ENCODE measurements at regions not wholly inside any gene's neighbourhood (a gene's known extent, or its start where the extent isn't known, plus 50 kb on each side); places are given as distances from the start of the nearest gene placed in this dataset.
"Not testable (repeated sequence)": the region's sequence is repeated elsewhere in the genome, so short reads cannot be mapped to it uniquely, and the experiment has no call there.

- Mint-ChIP-seq H3K4me1 (ENCODE audit: low read depth) (no peaks in the 10 kb centered on the region), H3K4me3 (no peak overlapping the region), H3K36me3 (ENCODE audit: low read depth) (no peaks in the 10 kb centered on the region)
Measured at GRCh38 chr18:1496096-1496495, 591.4 kb downstream of the ADCYAP1 start.

GRCh38 chr18:1498216-1498615 lies 593.5 kb downstream of the ADCYAP1 start:
- no peak overlapping the region for H3K27ac Mint-ChIP-seq
- H3K4me3 Mint-ChIP-seq = no peak overlapping the region
- H3K36me3 Mint-ChIP-seq (ENCODE audit: low read depth) = no peaks in the 10 kb centered on the region
- no peaks in the 10 kb centered on the region for H3K27me3 Mint-ChIP-seq
- peaks cover 14% of the 10 kb centered on the region for H3K9me3 Mint-ChIP-seq
- H3K4me1 Mint-ChIP-seq (ENCODE audit: low read depth) = no peaks in the 10 kb centered on the region

More at GRCh38 chr18:1496096-1496495, 591.4 kb downstream of the ADCYAP1 start:
- no peaks in the 10 kb centered on the region for H3K27me3 Mint-ChIP-seq
- H3K27ac Mint-ChIP-seq = no peak overlapping the region
- H3K9me3 Mint-ChIP-seq = peaks cover 15% of the 10 kb centered on the region

GRCh38 chr18:1499265-1499664 lies 594.6 kb downstream of the ADCYAP1 start:
- H3K36me3 Mint-ChIP-seq (ENCODE audit: low read depth) = no peaks in the 10 kb centered on the region
- H3K4me3 Mint-ChIP-seq = no peak overlapping the region
- peaks cover 10% of the 10 kb centered on the region for H3K9me3 Mint-ChIP-seq
- H3K4me1 Mint-ChIP-seq (ENCODE audit: low read depth) = no peaks in the 10 kb centered on the region
- H3K27ac Mint-ChIP-seq = no peak overlapping the region
- H3K27me3 Mint-ChIP-seq = no peaks in the 10 kb centered on the region

- no peaks in the 10 kb centered on the region for H3K27me3 Mint-ChIP-seq
- H3K4me1 Mint-ChIP-seq (ENCODE audit: low read depth) = no peaks in the 10 kb centered on the region
- H3K4me3 Mint-ChIP-seq = no peak overlapping the region
- no peaks in the 10 kb centered on the region for H3K9me3 Mint-ChIP-seq
- H3K27ac Mint-ChIP-seq = no peak overlapping the region
- H3K36me3 Mint-ChIP-seq (ENCODE audit: low read depth) = no peaks in the 10 kb centered on the region
Measured at GRCh38 chr18:1503847-1504246, 599.2 kb downstream of the ADCYAP1 start.

- H3K9me3 Mint-ChIP-seq = peaks cover 7% of the 10 kb centered on the region
- no peaks in the 10 kb centered on the region for H3K36me3 Mint-ChIP-seq (ENCODE audit: low read depth)
- no peak overlapping the region for H3K27ac Mint-ChIP-seq
- no peaks in the 10 kb centered on the region for H3K27me3 Mint-ChIP-seq
- H3K4me1 Mint-ChIP-seq (ENCODE audit: low read depth) = no peaks in the 10 kb centered on the region
- H3K4me3 Mint-ChIP-seq = no peak overlapping the region
Measured at GRCh38 chr18:1505856-1506255, 601.2 kb downstream of the ADCYAP1 start.

GRCh38 chr18:1510542-1511179 lies 606.0 kb downstream of the ADCYAP1 start:
- no peaks in the 10 kb centered on the region for H3K4me1 Mint-ChIP-seq (ENCODE audit: low read depth)
- peaks cover 11% of the 10 kb centered on the region for H3K9me3 Mint-ChIP-seq
- no peak overlapping the region for H3K4me3 Mint-ChIP-seq
- H3K27ac Mint-ChIP-seq = no peak overlapping the region
- no peaks in the 10 kb centered on the region for H3K36me3 Mint-ChIP-seq (ENCODE audit: low read depth)
- no peaks in the 10 kb centered on the region for H3K27me3 Mint-ChIP-seq

- H3K27ac Mint-ChIP-seq = no peak overlapping the region
- H3K36me3 Mint-ChIP-seq (ENCODE audit: low read depth) = no peaks in the 10 kb centered on the region
- peaks cover 11% of the 10 kb centered on the region for H3K9me3 Mint-ChIP-seq
- no peaks in the 10 kb centered on the region for H3K4me1 Mint-ChIP-seq (ENCODE audit: low read depth)
- no peaks in the 10 kb centered on the region for H3K27me3 Mint-ChIP-seq
- no peak overlapping the region for H3K4me3 Mint-ChIP-seq
Measured at GRCh38 chr18:1511619-1512311, 607.1 kb downstream of the ADCYAP1 start.

GRCh38 chr18:1513519-1513918 lies 608.8 kb downstream of the ADCYAP1 start:
- Mint-ChIP-seq H3K9me3 (peaks cover 11% of the 10 kb centered on the region), H3K4me1 (ENCODE audit: low read depth) (no peaks in the 10 kb centered on the region), H3K4me3 (no peak overlapping the region), H3K36me3 (ENCODE audit: low read depth) (no peaks in the 10 kb centered on the region), H3K27me3 (no peaks in the 10 kb centered on the region), H3K27ac (no peak overlapping the region)

GRCh38 chr18:1521588-1522248 lies 617.0 kb downstream of the ADCYAP1 start:
- H3K36me3 Mint-ChIP-seq (ENCODE audit: low read depth); H3K9me3 Mint-ChIP-seq; H3K27me3 Mint-ChIP-seq; H3K27ac Mint-ChIP-seq; H3K4me3 Mint-ChIP-seq; H3K4me1 Mint-ChIP-seq (ENCODE audit: low read depth): not testable (repeated sequence)

GRCh38 chr18:1522249-1522615 lies 617.6 kb downstream of the ADCYAP1 start:
- Mint-ChIP-seq H3K36me3 (ENCODE audit: low read depth) (no peaks in the 10 kb centered on the region), H3K27me3 (no peaks in the 10 kb centered on the region), H3K4me1 (ENCODE audit: low read depth) (no peaks in the 10 kb centered on the region), H3K4me3 (no peak overlapping the region), H3K27ac (no peak overlapping the region), H3K9me3 (no peaks in the 10 kb centered on the region)

GRCh38 chr18:1526991-1527390 lies 622.3 kb downstream of the ADCYAP1 start:
- H3K9me3 Mint-ChIP-seq = no peaks in the 10 kb centered on the region

GRCh38 chr18:1527805-1528204 lies 623.1 kb downstream of the ADCYAP1 start:
- Mint-ChIP-seq H3K9me3 (no peaks in the 10 kb centered on the region), H3K36me3 (ENCODE audit: low read depth) (no peaks in the 10 kb centered on the region), H3K27ac (no peak overlapping the region), H3K4me1 (ENCODE audit: low read depth) (no peaks in the 10 kb centered on the region), H3K27me3 (no peaks in the 10 kb centered on the region), H3K4me3 (no peak overlapping the region)

More at GRCh38 chr18:1526991-1527390, 622.3 kb downstream of the ADCYAP1 start:
- Mint-ChIP-seq H3K4me3 (no peak overlapping the region), H3K36me3 (ENCODE audit: low read depth) (no peaks in the 10 kb centered on the region), H3K4me1 (ENCODE audit: low read depth) (no peaks in the 10 kb centered on the region), H3K27me3 (no peaks in the 10 kb centered on the region), H3K27ac (no peak overlapping the region)

GRCh38 chr18:1528447-1528846 lies 623.8 kb downstream of the ADCYAP1 start:
- no peak overlapping the region for H3K4me3 Mint-ChIP-seq
- H3K36me3 Mint-ChIP-seq (ENCODE audit: low read depth) = no peaks in the 10 kb centered on the region
- no peaks in the 10 kb centered on the region for H3K4me1 Mint-ChIP-seq (ENCODE audit: low read depth)
- no peaks in the 10 kb centered on the region for H3K27me3 Mint-ChIP-seq
- H3K27ac Mint-ChIP-seq = no peak overlapping the region
- H3K9me3 Mint-ChIP-seq = no peaks in the 10 kb centered on the region

- no peak overlapping the region for H3K27ac Mint-ChIP-seq
- no peaks in the 10 kb centered on the region for H3K4me1 Mint-ChIP-seq (ENCODE audit: low read depth)
- H3K4me3 Mint-ChIP-seq = no peak overlapping the region
- no peaks in the 10 kb centered on the region for H3K27me3 Mint-ChIP-seq
- H3K9me3 Mint-ChIP-seq = no peaks in the 10 kb centered on the region
- H3K36me3 Mint-ChIP-seq (ENCODE audit: low read depth) = no peaks in the 10 kb centered on the region
Measured at GRCh38 chr18:1528964-1529509, 624.4 kb downstream of the ADCYAP1 start.

- no peaks in the 10 kb centered on the region for H3K9me3 Mint-ChIP-seq
- H3K4me1 Mint-ChIP-seq (ENCODE audit: low read depth) = no peaks in the 10 kb centered on the region
- no peaks in the 10 kb centered on the region for H3K27me3 Mint-ChIP-seq
- H3K36me3 Mint-ChIP-seq (ENCODE audit: low read depth) = no peaks in the 10 kb centered on the region
- H3K27ac Mint-ChIP-seq = no peak overlapping the region
- H3K4me3 Mint-ChIP-seq = no peak overlapping the region
Measured at GRCh38 chr18:1530650-1531049, 626.0 kb downstream of the ADCYAP1 start.
